Erythroblast (primary cell): ENCODE measurements at regions not wholly inside any gene's neighbourhood (a gene's known extent, or its start where the extent isn't known, plus 50 kb on each side); places are given as distances from the start of the nearest gene placed in this dataset.

ENCODE experiments used
- DNase-seq, 2 experiments: peaks; one replicate each; lab custom pipeline; 2025; lab: John Stamatoyannopoulos, UW
- GATA1 ChIP-seq: IDR thresholded peaks from 2 replicates; pipeline ENCODE4 v1.6.1; 2011; ENCODE audit warnings: low read depth, mild to moderate bottlenecking, control low read depth, low read length, moderate library complexity
- POLR2A ChIP-seq: IDR thresholded peaks from 2 replicates; pipeline ENCODE4 v1.6.1; 2011; ENCODE audit warnings: mild to moderate bottlenecking, low read length

DNA sequence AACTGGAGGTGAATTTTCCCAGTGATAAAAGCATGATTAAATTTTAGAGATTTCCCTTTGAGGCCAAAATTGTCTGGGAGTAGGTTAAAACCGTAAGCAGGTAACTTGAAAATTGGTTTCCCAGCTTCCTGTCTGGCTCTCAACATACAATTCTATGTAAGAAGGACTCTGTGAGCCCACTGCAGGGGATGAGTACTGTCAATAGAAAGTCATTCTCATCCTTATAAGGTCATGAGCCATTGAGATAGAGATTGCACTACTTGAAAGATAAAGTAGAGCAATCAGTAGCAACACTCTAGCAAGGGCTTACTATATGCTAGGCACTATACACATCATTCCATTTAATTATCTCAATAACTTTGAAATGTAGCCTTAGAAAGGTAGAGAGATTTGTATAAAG is 225.6 kb upstream of the HMGA2 start:
- no peak for DNase-seq
- TF ChIP-seq GATA1: no peak
- no peak for TF ChIP-seq POLR2A

DNA sequence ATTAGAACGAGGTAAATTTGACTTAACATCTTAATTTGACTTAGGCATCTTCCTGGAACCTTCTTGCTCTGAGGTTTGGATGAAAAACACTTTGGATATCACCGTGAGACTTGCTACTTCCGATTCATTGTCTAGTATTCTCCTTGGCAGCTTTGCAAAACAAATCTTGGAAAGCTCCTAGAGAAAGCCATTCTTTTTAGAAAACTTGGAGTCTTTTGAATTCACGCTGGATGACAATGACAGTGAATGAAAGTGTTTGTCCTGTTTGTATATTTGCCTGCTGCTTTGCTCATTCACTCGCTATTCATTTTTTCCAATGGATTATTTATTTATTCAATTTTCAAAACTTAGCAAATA is 222.1 kb upstream of the HMGA2 start:
- TF ChIP-seq POLR2A (no peak), GATA1 (no peak)
- no peak for DNase-seq

- peak; percentile 64 to 76 for DNase-seq
- TF ChIP-seq GATA1 (no peak), POLR2A (no peak)
These were observed 221.5 kb upstream of the HMGA2 start for GRCh38 chr12:65602610-65603295.

- DNase-seq: no peak
- TF ChIP-seq GATA1: no peak
- no peak for TF ChIP-seq POLR2A
These were observed 220.6 kb upstream of the HMGA2 start for GRCh38 chr12:65603438-65604351.

- no peak for TF ChIP-seq POLR2A
- no peak for TF ChIP-seq GATA1
- DNase-seq: no peak
These were observed 219.3 kb upstream of the HMGA2 start for GRCh38 chr12:65605019-65605418.

GRCh38 chr12:65606008-65606766 is 218.1 kb upstream of the HMGA2 start:
- no peak for TF ChIP-seq GATA1
- no peak for TF ChIP-seq POLR2A

GRCh38 chr12:65607401-65607841 is 216.9 kb upstream of the HMGA2 start:
- TF ChIP-seq POLR2A (no peak), GATA1 (no peak)
- DNase-seq: no peak

More at GRCh38 chr12:65606008-65606766, 218.1 kb upstream of the HMGA2 start:
- DNase-seq: no peak

GRCh38 chr12:65608319-65608916 is 215.9 kb upstream of the HMGA2 start:
- no peak for TF ChIP-seq POLR2A
- no peak for TF ChIP-seq GATA1
- DNase-seq: no peak

DNA sequence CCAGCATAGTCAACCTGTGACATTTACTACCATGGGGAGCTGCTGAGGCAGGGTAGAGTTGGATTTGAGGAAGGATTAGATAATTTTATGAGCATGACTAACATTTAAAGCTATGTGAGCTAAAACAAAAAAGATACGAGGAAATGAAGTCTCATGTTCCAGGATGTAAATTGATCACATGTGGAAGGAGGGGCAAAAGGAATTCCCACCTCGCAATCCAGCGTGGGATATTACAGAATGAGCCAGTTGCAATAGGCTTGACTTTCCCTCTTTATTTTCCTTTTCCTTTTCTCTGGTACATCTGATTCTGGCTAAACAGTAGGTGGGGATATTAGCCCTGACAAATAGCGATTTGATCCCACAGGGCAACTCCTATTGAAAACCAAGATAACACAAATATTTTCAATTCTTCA is 214.9 kb upstream of the HMGA2 start:
- no peak for TF ChIP-seq POLR2A
- TF ChIP-seq GATA1: no peak
- no peak for DNase-seq

- no peak for DNase-seq
- no peak for TF ChIP-seq GATA1
- TF ChIP-seq POLR2A: no peak
These were observed 212.9 kb upstream of the HMGA2 start for GRCh38 chr12:65611396-65611795.

GRCh38 chr12:65612440-65612839 is 211.8 kb upstream of the HMGA2 start:
- TF ChIP-seq GATA1 (no peak), POLR2A (no peak)

DNA sequence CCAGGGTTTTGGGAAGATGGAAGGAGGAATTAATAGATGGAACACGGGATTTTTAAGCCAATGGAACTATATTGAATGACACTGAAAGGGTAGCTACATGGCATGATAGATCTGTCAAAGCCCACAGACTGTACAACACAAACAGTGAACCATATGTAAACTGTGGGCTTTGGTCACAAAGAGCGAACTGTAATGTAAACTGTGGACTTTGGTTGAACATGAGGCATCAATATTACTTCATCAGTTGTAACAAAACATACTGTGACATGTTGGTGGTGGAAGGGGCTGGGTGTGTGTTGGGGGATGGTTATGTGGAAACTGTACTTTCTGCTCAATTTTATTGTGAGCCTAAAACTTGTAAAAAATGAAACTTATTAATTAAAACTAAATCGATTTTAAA is 210.6 kb upstream of the HMGA2 start:
- TF ChIP-seq POLR2A (no peak), GATA1 (no peak)
- no peak for DNase-seq

More at GRCh38 chr12:65612440-65612839, 211.8 kb upstream of the HMGA2 start:
- no peak for DNase-seq

DNA sequence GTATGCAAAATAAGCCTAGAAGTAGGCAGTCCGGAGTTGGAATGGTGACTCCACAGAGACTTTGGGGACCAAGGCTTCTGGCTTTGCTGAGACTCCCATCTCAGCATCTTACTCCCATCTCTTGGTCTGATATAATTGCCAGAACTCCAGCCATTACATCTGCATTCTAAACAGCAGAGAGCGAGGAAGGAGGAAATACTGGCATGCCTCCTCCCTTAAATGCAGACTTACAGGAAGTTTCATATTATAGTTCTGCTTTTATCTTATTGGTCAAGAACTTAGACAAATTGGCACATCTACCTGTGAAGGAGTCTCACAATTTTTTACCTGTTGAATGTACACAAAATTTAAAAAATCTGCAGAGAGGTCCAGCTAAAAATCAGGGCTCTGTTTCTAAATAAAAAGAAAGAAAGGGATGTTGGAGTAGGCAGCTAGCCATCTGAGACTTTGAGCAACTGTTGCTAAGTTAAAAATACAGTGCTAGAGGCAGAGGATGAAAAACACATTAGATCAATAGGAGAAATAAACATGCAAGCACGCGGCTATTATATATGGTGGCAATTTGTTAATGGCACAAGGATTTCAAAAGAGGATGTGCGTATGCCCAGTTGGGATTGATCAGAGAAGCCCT is 209.9 kb upstream of the HMGA2 start:
- TF ChIP-seq GATA1: no peak
- no peak for TF ChIP-seq POLR2A
- DNase-seq: no peak
